HepG2 (cell line): ENCODE measurements at regions not wholly inside any gene's neighbourhood (a gene's known extent, or its start where the extent isn't known, plus 50 kb on each side); places are given as distances from the start of the nearest gene placed in this dataset.

ENCODE experiments used
- ATAC-seq: fragments of 200-7000 bp; cut with Tn5 transposase; 3 replicates; pipeline ENCODE4 v1.9.1; 2020; ENCODE audit warnings: mild to moderate bottlenecking, moderate library complexity
- BruUV-seq: library from RNA; stranded (reverse); fragments of 400-500 nt; replicated peaks from 2 replicates; lab custom pipeline; 2021; lab: Mats Ljungman, UMichigan
- CTCF ChIA-PET: fragments of 300-600 bp; formaldehyde crosslinking; extraction: SDS; loops from one replicate; lab custom pipeline; 2021; ENCODE audit warnings: low total read pairs, inconsistent platforms, low intra/inter-chr PET ratio; lab: Yijun Ruan, JAX
- POLR2A ChIA-PET: fragments of 350-600 bp; sonication (Branson Sonifier 250); formaldehyde crosslinking; loops from one replicate; lab custom pipeline; 2020; ENCODE audit warnings: antibody characterized with exemption, inconsistent platforms; lab: Yijun Ruan, JAX
- DNase-seq: peaks from one replicate; pipeline ENCODE4 v3.0.0-alpha.2; 2015; ENCODE audit warnings: low spot score
- FAIRE-seq: peaks from 3 replicates; lab custom pipeline; 2011; peaks lifted over from hg19 to GRCh38; lab: Jason Lieb, UNC
- H2AFZ ChIP-seq: one replicate; pipeline ENCODE4 v1.6.1; 2011; ENCODE audit warnings: low read length, inconsistent platforms
- H3K27ac ChIP-seq: fragments of 300-600 bp; 3 replicates; pipeline ENCODE4 v1.8.0; 2011; ENCODE audit warnings: mixed run types, mild to moderate bottlenecking, mixed read lengths, low read length, inconsistent platforms; ENCODE audit not compliant: insufficient read depth; ENCODE audit errors: extremely low read length
- H3K27me3 ChIP-seq, 2 experiments: fragments of 200-600 bp in 1 of 2; 2 replicates in 1 of 2; 3 replicates in 1 of 2; pipeline versions ENCODE4 v1.6.0 to v1.8.0; 2011; ENCODE audit warnings: low read length in 2 of 2, mild to moderate bottlenecking in 2 of 2, moderate library complexity in 2 of 2, inconsistent platforms in 1 of 2; ENCODE audit not compliant: insufficient read depth in 2 of 2, control insufficient read depth in 1 of 2
- H3K36me3 ChIP-seq, 2 experiments: fragments of 200-600 bp in 1 of 2; replicated peaks in 1 of 2; 2 replicates in 1 of 2; 3 replicates in 1 of 2; pipeline versions ENCODE4 v1.5.1 to v1.8.0; 2011; ENCODE audit warnings: low read length in 2 of 2, inconsistent platforms in 1 of 2; ENCODE audit not compliant: insufficient read depth in 2 of 2, control insufficient read depth in 1 of 2
- H3K4me1 ChIP-seq: 2 replicates; pipeline ENCODE4 v1.5.1; 2012; ENCODE audit warnings: low read length, inconsistent platforms; ENCODE audit not compliant: insufficient read depth
- H3K4me2 ChIP-seq: 2 replicates; pipeline ENCODE4 v1.6.0; 2011; ENCODE audit warnings: low read depth, low read length, inconsistent platforms
- H3K4me3 ChIP-seq, 3 experiments: fragments of 200-600 bp in 1 of 3; sonication (generic), shearing (Covaris generic) in 1 of 3; replicated peaks in 1 of 3; 2 replicates each; pipeline ENCODE4 v1.5.1; 2011 to 2016; ENCODE audit warnings: low read length in 3 of 3, inconsistent platforms in 2 of 3, low read depth in 2 of 3, mild to moderate bottlenecking in 2 of 3, control low read depth in 1 of 3, mixed read lengths in 1 of 3; ENCODE audit not compliant: insufficient read depth in 1 of 3
- H3K79me2 ChIP-seq: one replicate; pipeline ENCODE4 v1.6.1; 2011; ENCODE audit warnings: low read length, inconsistent platforms; ENCODE audit not compliant: insufficient read depth
- H3K9ac ChIP-seq: 2 replicates; pipeline ENCODE4 v1.6.0; 2011; ENCODE audit warnings: mild to moderate bottlenecking, low read depth, low read length, inconsistent platforms; ENCODE audit not compliant: insufficient read depth
- H3K9me3 ChIP-seq: 2 replicates; pipeline ENCODE4 v1.5.1; 2012; ENCODE audit warnings: mild to moderate bottlenecking, low read length
- H4K20me1 ChIP-seq: 2 replicates; pipeline ENCODE4 v1.6.0; 2011; ENCODE audit warnings: inconsistent platforms, mild to moderate bottlenecking, low read length, moderate library complexity; ENCODE audit not compliant: insufficient read depth
- CTCF ChIP-seq: sonication (generic); formaldehyde crosslinking; IDR thresholded peaks from 2 replicates; pipeline ENCODE4 v1.5.0; 2020; ENCODE audit warnings: mild to moderate bottlenecking, missing genetic modification reagents, moderate library complexity
- RAD21 ChIP-seq: fragments of 450-650 bp; formaldehyde crosslinking; IDR thresholded peaks from 2 replicates; pipeline ENCODE4 v1.5.0; 2020; ENCODE audit warnings: mild to moderate bottlenecking
- SMC3 ChIP-seq: IDR thresholded peaks from 2 replicates; pipeline ENCODE4 v1.6.1; 2011; ENCODE audit warnings: low read length, improper control_type of control experiment
- STAG1 ChIP-seq: sonication (generic); formaldehyde crosslinking; IDR thresholded peaks from 2 replicates; pipeline ENCODE4 v1.4.0; 2020; ENCODE audit warnings: missing genetic modification reagents
- WIZ ChIP-seq: sonication (generic); formaldehyde crosslinking; IDR thresholded peaks from 2 replicates; pipeline ENCODE4 v1.5.1; 2020; ENCODE audit warnings: mild to moderate bottlenecking, missing genetic modification reagents
- XRCC5 ChIP-seq: fragments of 200-400 bp; formaldehyde crosslinking; optimal IDR thresholded peaks from 2 replicates; pipeline ENCODE3; 2017; ENCODE audit warnings: mild to moderate bottlenecking, low read length
- ZNF460 ChIP-seq: sonication (generic); formaldehyde crosslinking; IDR thresholded peaks from 2 replicates; pipeline ENCODE4 v1.5.1; 2020; ENCODE audit warnings: missing genetic modification reagents, mild to moderate bottlenecking, borderline replicate concordance
- ZNF567 ChIP-seq: sonication (generic); formaldehyde crosslinking; IDR thresholded peaks from 2 replicates; pipeline ENCODE4 v1.8.1; 2023; ENCODE audit warnings: mild to moderate bottlenecking, missing genetic modification reagents, borderline replicate concordance
- WGBS: methylation state at CpG from one replicate; pipeline ENCODE4 v1.1.6; 2017; ENCODE audit warnings: low lambda C conversion rate; 5-methylcytosine and 5-hydroxymethylcytosine counted together
- in situ Hi-C: cut with HindIII; loops from 2 replicates; pipeline ENCODE4 v1.10.0; 2017; ENCODE audit warnings: low pct_unique_long_range_greater_than_20kb; ENCODE audit not compliant: extremely low pct_ligation_motif_present
- intact Hi-C: fragments of 100-400 bp; cut with micrococcal nuclease; formaldehyde crosslinking; loops from one replicate; pipeline ENCODE4 v1.10.0; 2022; ENCODE audit not compliant: unreplicated experiment
- TF ChIP-seq, protein P1 (sequence below): IDR thresholded peaks from 2 replicates; pipeline ENCODE4 v1.6.1; 2016; ENCODE audit warnings: low read depth, control low read depth

DNA sequence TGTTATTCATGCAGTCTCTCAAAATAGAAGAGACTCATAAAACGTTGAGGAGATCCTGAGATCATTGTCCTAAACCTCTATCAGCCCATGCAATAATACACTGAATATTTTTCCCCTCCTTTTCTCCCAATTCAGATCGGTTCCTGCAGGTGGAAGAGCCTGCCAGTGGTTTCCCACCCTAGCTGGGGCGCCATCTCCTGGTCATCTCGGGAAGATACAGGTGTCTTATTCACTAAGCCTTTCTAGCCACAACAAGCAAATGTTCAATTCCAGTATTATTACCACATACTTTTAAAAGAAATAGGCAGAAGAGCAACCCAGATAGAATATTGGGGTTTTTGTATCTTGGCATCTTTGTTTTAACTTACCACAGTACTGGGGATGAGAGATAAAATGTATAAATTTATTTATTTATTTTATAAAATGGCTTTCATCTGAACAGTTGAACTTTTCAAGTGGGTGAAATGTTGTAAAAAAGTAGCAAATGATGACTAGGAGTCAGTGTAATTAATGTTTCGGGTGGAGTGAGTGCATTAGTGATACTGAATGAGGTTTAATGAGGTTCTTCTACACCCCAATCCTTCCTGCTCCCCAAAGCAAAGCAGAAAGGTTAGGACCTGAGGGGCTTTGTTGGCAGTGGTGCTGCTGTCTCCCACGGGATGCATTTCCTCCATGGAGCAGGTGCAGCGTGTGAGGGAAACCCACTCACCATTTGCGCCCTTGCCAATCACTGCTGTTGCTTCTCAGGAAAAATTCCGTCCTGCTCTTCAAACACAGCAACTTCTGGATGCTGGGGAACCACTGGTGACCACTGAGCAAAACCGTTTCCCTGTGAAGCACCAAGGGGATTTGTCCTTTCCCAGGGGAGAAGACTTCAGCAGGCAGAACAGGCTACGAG lies 147.1 kb upstream of the FHL2 start:
- no peak overlapping the region for H3K4me3 ChIP-seq
- H4K20me1 ChIP-seq, result no peaks in the 10 kb centered on the region
- intact Hi-C loops (loop anchor here (1.0 kb wide), 2 partner anchors 177 to 201 kb away; no protein-coding TSS in a partner anchor), in situ Hi-C loops (no loop called here)
- no peak overlapping the region for H3K27ac ChIP-seq
- WGBS, result 7% methylated on average over 11 of the region's 11 CpGs
- no peaks in the 10 kb centered on the region for H3K79me2 ChIP-seq
- BruUV-seq, result no TSS peak
- H2AFZ ChIP-seq, result peak overlapping the region; percentile 32
- TF ChIP-seq ZNF460 (CRISPR knock-in tag), result no peak
- TF ChIP-seq WIZ (CRISPR knock-in tag), result no peak
- TF ChIP-seq ZNF567, result no peak
- peak; percentile 79 for TF ChIP-seq CTCF (CRISPR knock-in tag)
- peak; percentile 70 for TF ChIP-seq STAG1
- TF ChIP-seq, protein P1, sequence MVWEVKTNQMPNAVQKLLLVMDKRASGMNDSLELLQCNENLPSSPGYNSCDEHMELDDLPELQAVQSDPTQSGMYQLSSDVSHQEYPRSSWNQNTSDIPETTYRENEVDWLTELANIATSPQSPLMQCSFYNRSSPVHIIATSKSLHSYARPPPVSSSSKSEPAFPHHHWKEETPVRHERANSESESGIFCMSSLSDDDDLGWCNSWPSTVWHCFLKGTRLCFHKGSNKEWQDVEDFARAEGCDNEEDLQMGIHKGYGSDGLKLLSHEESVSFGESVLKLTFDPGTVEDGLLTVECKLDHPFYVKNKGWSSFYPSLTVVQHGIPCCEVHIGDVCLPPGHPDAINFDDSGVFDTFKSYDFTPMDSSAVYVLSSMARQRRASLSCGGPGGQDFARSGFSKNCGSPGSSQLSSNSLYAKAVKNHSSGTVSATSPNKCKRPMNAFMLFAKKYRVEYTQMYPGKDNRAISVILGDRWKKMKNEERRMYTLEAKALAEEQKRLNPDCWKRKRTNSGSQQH (CRISPR knock-in tag), result no peak
- TF ChIP-seq XRCC5, result peak; percentile 67
- TF ChIP-seq SMC3, result peak; percentile 87
- peak; percentile 42; the same call in 1 of the 2 replicates for TF ChIP-seq RAD21
- ChIA-PET CTCF (interaction anchor here (1.0 to 1.5 kb wide), 3 partner anchors 174 to 201 kb away, joined by 3 to 11 read pairs (median 6); no protein-coding TSS in a partner anchor), POLR2A (no interaction called here)
- no peaks in the 10 kb centered on the region for H3K4me1 ChIP-seq
- peak; percentile 73 for FAIRE-seq
- ATAC-seq, result peak; percentile 94
- no peak overlapping the region for H3K4me2 ChIP-seq
- peak; percentile 67 for DNase-seq
- peaks cover 0 to 26% of the 10 kb centered on the region in 2 experiments; a peak in 3 of 5 replicates for H3K27me3 ChIP-seq
- H3K9me3 ChIP-seq, result no peaks in the 10 kb centered on the region
- H3K36me3 ChIP-seq, result no peaks in the 10 kb centered on the region
- no peak overlapping the region for H3K9ac ChIP-seq
